GM19468 (cell line): ENCODE measurements at regions not wholly inside any gene's neighbourhood (a gene's known extent, or its start where the extent isn't known, plus 50 kb on each side); places are given as distances from the start of the nearest gene placed in this dataset.
"Not testable (repeated sequence)": the region's sequence is repeated elsewhere in the genome, so short reads cannot be mapped to it uniquely, and the experiment has no call there.

Source experiments
- ATAC-seq: cut with Tn5 transposase; IDR thresholded peaks from one replicate; pipeline ENCODE4 v1.9.1; 2021; ENCODE audit warnings: mild to moderate bottlenecking, moderate library complexity, moderate number of reproducible peaks; ENCODE audit not compliant: unreplicated experiment; ENCODE audit errors: extremely low read depth

- no peak for ATAC-seq
These were observed 387.2 kb downstream of the NPIPA8 start for GRCh38 chr16:17949141-17949981.

DNA sequence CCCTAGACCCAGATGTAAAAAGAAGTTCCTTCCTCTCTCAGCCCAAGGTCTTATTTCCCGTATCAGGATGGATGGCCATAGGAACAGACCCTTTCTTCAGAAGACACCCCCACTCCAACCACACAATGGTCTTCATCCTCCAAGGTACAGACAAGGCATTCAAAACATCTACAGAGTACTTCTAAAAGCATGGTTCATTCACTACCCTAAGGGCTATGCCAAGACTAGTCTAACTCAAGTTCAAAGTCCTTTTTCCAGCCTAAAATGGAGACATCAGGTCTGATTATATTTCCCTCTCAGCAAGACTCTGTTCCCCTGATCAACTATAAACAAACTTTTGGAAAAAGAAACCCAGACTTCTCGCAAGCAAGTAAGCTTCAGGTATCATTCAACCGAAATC lies 388.9 kb downstream of the NPIPA8 start:
- ATAC-seq: no peak

DNA sequence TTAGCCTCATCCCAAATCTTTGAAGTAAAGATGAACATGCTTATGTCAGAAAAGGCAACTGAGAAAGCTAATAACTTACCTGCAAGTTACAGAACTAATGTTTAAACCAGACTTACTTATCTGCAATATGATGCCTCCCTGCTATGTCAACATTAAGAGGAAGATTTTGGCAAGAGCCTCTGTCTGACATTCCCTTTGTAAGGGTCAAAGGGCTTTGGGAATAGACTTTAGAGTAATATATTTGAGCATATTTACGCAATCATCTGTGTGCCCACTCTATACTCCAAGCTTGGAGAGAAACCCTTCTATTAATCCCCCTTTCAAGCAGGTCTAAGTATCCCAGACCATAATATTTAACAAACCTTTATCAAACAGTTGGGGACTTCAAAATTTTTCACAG lies 389.4 kb downstream of the NPIPA8 start:
- ATAC-seq: no peak

DNA sequence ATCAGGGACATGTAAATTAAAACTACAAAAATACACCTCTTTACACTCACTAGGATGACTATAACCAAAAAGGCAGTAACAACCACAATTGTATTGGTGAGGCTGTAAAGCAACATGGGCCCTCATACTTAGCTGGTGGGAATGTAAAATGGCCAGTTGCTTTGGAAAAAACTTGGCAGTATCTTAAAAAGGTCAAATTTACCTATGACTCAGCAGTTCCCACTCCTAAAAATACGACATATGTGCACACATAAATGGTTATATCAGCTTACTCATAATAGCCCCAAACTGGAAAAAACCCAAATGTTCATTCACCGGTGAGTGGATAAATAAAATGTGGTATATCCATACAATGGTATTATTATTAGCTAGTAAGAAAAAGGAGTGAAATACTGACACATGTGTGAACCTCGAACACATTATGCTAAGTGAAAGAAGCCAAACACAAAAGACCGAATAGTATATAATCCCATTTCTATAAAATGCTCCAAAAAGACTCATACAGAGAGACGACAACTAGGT lies 391.4 kb downstream of the NPIPA8 start:
- ATAC-seq: no peak

DNA sequence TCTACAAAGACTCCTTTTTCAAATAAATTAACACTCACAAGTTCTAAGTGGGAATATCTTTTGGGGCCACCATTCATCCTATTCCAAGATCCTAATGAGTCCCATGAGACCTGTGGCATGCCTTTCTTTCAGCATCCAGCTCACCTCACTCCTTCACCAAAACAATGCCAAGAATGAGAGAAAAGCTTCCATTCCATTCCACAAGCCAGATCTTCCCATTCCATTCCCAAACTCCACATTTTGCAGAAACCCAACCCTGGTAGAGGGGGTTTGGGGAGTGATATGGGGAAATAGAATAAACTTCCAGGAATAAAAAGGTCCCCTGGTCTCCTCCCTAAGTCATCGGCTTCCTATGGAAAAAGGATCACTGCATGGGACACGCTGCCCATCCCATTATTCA lies 392.2 kb downstream of the NPIPA8 start:
- ATAC-seq: no peak

DNA sequence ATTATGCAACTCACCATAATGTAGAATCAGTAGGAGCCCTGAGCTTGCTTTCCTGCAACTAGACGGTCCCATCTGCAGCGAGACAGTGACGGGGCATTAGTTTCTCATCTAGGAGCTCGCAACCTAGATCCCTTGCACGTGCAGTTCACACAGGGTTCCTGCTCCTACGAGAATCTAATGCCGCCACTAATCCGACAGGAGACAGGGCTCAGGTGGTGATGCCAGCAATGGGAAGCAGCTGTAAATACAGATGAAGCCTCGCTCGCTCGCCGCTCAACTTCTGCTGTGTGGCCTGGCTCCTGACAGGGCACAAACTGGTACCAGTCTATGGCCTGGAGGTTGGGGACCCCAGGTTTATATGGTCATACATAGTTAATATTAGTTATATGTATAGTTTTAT lies 394.5 kb downstream of the NPIPA8 start:
- ATAC-seq: no peak

GRCh38 chr16:17940584-17941364 lies 395.8 kb downstream of the NPIPA8 start:
- no peak for ATAC-seq

DNA sequence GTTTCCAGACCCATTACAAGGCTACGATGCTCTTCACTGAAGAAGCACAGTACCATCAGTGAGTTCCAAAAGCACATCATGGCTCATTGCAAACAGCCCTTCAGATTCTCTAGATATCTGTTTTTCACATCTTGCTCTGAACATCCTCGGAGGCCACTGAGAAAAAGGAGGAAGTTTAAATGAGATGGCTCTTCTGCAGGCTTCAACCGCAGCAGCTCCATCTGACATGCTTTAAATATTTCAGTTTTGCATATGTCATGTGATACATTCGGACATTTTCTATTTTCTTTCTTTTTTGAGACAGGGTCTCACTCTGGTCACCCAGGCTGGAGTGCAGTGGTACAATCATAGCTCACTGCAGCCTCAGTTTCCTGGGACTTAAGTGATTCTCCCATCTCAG lies 396.8 kb downstream of the NPIPA8 start:
- ATAC-seq: peak; percentile 28

DNA sequence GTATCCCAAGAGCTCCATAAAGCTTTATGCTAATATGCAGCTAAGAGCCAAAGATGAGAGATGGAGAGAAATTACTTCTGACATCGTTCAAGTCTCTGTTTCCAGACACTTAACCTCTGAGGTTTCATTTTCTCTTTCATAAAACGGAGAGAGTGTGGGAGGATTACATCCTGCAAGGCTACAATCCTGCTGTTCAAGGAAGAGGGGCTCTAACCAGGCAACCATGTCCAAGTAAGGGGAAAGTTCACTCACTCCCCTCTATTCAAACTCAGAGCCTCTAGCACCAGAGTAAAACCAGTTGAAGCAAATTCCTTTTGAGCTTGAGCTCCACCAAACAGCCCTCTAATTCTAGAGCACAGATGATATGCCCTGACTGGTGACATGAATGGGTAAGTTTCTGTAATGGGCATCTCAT lies 397.4 kb downstream of the NPIPA8 start:
- ATAC-seq: no peak

GRCh38 chr16:17938546-17938945 lies 398.0 kb downstream of the NPIPA8 start:
- no peak for ATAC-seq

GRCh38 chr16:17936766-17937402 lies 399.7 kb downstream of the NPIPA8 start:
- no peak for ATAC-seq

- ATAC-seq: no peak
These were observed 406.3 kb downstream of the NPIPA8 start for GRCh38 chr16:17930280-17930679.

DNA sequence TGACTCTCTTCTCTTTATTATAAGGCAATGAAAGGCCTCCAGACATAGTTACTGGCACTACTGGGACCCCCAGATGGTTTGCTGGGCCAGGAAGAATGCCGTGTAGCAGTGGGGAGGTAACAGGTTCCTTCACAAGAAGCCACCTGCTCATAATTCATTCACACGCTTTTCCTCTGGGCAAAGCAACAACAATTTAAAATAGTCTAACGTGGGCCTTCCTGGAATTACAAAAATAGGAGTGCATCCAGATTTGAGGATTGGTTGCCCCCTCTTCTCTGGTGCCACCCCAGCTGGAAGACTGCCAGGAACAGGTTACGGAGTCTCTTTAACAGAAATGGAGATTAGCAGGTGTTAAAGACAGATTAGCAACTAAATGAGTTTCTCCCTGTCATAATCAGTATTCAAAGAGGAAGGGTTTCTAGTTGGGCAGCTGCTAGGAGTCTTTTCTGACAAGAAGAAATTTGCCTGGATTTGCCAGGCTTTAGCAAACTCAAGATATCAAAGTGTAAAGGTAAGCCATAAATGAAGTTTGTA lies 409.6 kb downstream of the NPIPA8 start:
- ATAC-seq: no peak

DNA sequence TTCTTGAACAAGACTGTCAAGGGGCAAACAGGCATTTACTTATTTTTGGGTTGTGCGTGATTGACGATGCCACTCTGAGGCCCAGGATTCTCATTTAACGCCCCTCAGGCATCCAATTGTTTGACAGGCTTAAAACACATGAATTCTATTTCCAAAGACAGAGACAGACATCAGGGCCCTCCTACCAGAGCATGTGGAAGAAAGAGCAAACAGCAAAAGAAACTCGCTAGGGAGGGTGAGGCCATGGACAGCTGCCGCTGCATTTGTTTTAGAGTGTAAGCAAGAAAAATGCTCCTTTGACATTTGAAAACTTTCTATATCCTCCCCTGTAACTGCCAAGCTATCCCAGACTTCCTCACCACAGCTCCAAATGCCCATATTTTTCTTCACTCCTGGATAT lies 410.1 kb downstream of the NPIPA8 start:
- no peak for ATAC-seq

DNA sequence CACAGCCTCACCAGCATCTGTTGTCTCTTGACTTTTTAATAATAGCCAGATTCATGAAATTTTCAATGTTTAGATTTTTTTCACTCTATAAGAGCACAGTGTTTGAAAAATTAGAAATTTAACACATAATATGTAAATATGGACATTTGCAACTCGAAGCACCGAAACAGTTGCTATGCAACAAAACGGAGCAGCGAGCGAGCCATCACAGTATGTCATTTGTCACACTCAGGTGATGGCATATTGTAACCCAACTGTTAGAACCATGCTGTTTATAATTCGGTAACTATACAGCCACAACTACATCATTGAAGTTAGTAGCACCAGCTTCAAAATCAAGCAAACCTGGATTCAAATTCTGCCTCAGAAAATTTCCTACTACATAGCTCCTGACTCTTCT lies 410.8 kb downstream of the NPIPA8 start:
- no peak for ATAC-seq

DNA sequence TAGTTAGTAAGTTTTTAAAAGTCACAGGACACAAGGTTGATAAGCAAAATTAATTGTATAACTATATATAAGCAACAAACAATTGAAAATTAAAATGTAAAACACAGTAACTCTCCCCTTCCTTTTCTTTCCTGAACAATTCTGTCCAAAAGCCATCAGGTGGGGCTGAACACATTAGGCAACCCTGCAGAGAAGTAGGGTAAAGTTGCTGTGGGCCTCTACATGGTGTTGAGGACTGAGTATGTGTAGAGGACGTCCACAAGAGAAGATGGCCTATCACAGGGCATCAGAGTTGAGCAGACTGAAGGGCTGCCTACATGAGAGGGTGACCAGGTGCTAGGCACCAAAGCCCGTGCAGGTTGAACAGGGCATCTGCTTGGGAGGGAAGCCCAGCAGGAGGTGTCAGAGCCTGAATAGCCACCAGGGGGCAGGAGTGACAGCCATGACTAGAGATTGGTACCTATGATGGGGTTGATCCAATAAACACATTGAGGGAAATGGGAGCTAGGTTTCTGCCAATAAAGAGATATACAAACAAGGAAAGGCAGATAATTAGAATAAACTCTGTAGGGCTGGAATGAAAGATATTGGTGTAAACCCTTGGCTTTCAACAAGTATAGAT lies 415.1 kb downstream of the NPIPA8 start:
- ATAC-seq: peak; percentile 58

DNA sequence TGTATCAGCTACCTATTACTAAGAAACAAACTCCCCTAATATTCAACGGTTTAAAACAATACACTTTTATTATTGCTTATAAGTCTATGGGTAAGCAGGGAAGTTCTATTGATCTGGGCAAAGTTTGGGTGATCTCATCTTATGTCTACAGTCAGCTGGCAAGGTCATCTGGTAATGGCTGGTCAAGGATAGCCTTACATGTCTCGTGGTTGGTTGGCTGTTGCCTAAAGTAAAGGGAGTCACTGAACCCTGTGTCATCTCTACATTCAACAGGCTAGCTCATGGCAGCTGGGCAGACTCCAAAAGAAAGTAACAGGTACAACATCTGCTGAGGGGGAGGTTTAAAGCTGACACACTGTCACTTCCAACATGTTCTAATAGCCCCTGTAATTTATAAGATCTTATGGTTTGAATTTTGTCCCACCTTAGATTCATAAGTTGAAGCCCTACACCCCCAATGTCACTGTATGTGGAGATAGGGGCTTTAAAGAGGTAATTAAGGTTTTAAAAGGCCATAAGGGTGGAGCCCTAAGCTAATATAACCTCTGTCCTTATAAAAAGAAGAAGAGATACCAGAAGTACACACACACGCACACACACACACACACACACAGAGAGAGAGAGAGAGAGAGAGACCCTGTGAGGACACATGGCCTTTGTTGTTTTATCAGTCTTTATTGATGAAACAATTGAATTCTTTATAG lies 419.1 kb downstream of the NPIPA8 start:
- no peak for ATAC-seq

DNA sequence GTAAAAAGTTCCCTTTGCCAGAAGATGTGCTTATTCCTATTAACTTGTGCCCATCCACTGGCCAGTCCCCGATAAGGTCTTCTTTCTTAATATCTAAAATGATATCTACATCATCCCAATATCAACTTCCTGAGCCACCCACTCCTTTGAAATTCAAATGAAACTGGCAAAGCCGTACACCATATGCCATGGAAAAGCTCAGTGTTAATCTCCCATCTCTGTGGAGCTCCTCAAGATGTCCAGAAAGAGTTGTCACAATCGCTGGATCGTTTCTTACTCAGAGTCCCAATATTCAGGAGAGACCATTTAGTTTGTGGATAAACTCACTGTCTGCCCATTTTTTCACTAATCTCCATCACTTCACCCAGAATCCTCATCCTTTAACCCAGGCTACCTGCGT lies 420.7 kb downstream of the NPIPA8 start:
- ATAC-seq: no peak

- ATAC-seq: no peak
These were observed 422.4 kb downstream of the NPIPA8 start for GRCh38 chr16:17914168-17914567.

GRCh38 chr16:17911578-17911977 lies 425.0 kb downstream of the NPIPA8 start:
- ATAC-seq: not testable (repeated sequence)
